Tibial nerve (tissue), 4 donors: ENCODE measurements at regions not wholly inside any gene's neighbourhood (a gene's known extent, or its start where the extent isn't known, plus 50 kb on each side); places are given as distances from the start of the nearest gene placed in this dataset.
"Not testable (repeated sequence)": the region's sequence is repeated elsewhere in the genome, so short reads cannot be mapped to it uniquely, and the experiment has no call there.

Experiments used
- DNase-seq, 2 donors: peaks; one replicate each; pipeline ENCODE4 v3.0.0-alpha.2; 2019; ENCODE audit warnings: low spot score in 2 of 2
- H3K27ac ChIP-seq, 4 donors: fragments of 200-600 bp; sonication (generic) in 3 of 4; one replicate each; pipeline ENCODE4 v1.5.1; 2017 to 2019; ENCODE audit warnings: mild to moderate bottlenecking in 1 of 4
- H3K27me3 ChIP-seq, 2 donors: fragments of 200-600 bp; sonication (generic) in 1 of 2; one replicate each; pipeline versions ENCODE4 v1.5.1 to v1.6.0; 2017 to 2019
- H3K36me3 ChIP-seq, 3 donors: fragments of 200-600 bp; sonication (generic); one replicate each; pipeline ENCODE4 v1.5.1; 2018 to 2019
- H3K4me1 ChIP-seq, 4 donors: fragments of 200-600 bp; sonication (generic) in 3 of 4; one replicate each; pipeline ENCODE4 v1.5.1; 2017 to 2019
- H3K4me3 ChIP-seq, 4 donors: fragments of 200-600 bp; sonication (generic) in 3 of 4; one replicate each; pipeline ENCODE4 v1.5.1; 2017 to 2019; ENCODE audit warnings: mild to moderate bottlenecking in 1 of 4, moderate library complexity in 1 of 4
- H3K9me3 ChIP-seq, 4 donors: fragments of 200-600 bp; sonication (generic) in 3 of 4; one replicate each; pipeline ENCODE4 v1.5.1; 2017 to 2019
- CTCF ChIP-seq, 5 experiments: fragments of 200-600 bp in 3 of 5; fragments of 450-650 bp in 2 of 5; sonication (generic) in 3 of 5; IDR thresholded peaks; one replicate each; pipeline ENCODE4 v1.5.1; 2016 to 2019; ENCODE audit warnings: antibody characterized with exemption in 5 of 5, mild to moderate bottlenecking in 3 of 5, moderate library complexity in 2 of 5
- EP300 ChIP-seq, 2 donors: sonication (generic); formaldehyde crosslinking; IDR thresholded peaks; one replicate each; pipeline ENCODE4 v1.6.1; 2017; ENCODE audit warnings: antibody characterized with exemption in 2 of 2, mild to moderate bottlenecking in 1 of 2
- POLR2A ChIP-seq, 2 donors: fragments of 450-650 bp; IDR thresholded peaks; one replicate each; pipeline ENCODE4 v1.6.1; 2017; ENCODE audit warnings: antibody characterized with exemption in 2 of 2, mild to moderate bottlenecking in 2 of 2, moderate library complexity in 2 of 2
- WGBS, 2 donors: methylation state at CpG; one replicate each; pipeline ENCODE4 v1.1.5; 2018; 5-methylcytosine and 5-hydroxymethylcytosine counted together

- no peak overlapping the region for H3K4me3 ChIP-seq
- no peak for DNase-seq
- WGBS, 2 donors, result 78 to 91% methylated on average over 4 of the region's 4 CpGs
- H3K9me3 ChIP-seq, result no peaks in the 10 kb centered on the region
- H3K4me1 ChIP-seq, result peaks cover 0 to 7% (median 0%) of the 10 kb centered on the region in 4 donors
- H3K27ac ChIP-seq, result no peak overlapping the region
- no peak for TF ChIP-seq CTCF (IDR thresholded peaks at IDR 0.05)
- no peak for TF ChIP-seq EP300 (IDR thresholded peaks at IDR 0.05)
- no peak for TF ChIP-seq POLR2A (IDR thresholded peaks at IDR 0.05)
- H3K27me3 ChIP-seq, result no peaks in the 10 kb centered on the region
- no peaks in the 10 kb centered on the region for H3K36me3 ChIP-seq
Measured at GRCh38 chr6:14888575-14889000, 357.3 kb upstream of the JARID2 start.

GRCh38 chr6:14889188-14889587 lies 356.7 kb upstream of the JARID2 start:
- peaks cover 0 to 1% (median 0%) of the 10 kb centered on the region in 4 donors for H3K4me1 ChIP-seq
- DNase-seq, result no peak
- no peaks in the 10 kb centered on the region for H3K27me3 ChIP-seq
- H3K27ac ChIP-seq, result no peak overlapping the region
- H3K36me3 ChIP-seq, result no peaks in the 10 kb centered on the region
- WGBS, 2 donors, result 54 to 62% methylated on average over 2 of the region's 2 CpGs
- no peak overlapping the region for H3K4me3 ChIP-seq
- TF ChIP-seq CTCF (IDR thresholded peaks at IDR 0.05), result no peak
- TF ChIP-seq EP300 (IDR thresholded peaks at IDR 0.05), result no peak
- TF ChIP-seq POLR2A (IDR thresholded peaks at IDR 0.05), result no peak
- H3K9me3 ChIP-seq, result no peaks in the 10 kb centered on the region

DNA sequence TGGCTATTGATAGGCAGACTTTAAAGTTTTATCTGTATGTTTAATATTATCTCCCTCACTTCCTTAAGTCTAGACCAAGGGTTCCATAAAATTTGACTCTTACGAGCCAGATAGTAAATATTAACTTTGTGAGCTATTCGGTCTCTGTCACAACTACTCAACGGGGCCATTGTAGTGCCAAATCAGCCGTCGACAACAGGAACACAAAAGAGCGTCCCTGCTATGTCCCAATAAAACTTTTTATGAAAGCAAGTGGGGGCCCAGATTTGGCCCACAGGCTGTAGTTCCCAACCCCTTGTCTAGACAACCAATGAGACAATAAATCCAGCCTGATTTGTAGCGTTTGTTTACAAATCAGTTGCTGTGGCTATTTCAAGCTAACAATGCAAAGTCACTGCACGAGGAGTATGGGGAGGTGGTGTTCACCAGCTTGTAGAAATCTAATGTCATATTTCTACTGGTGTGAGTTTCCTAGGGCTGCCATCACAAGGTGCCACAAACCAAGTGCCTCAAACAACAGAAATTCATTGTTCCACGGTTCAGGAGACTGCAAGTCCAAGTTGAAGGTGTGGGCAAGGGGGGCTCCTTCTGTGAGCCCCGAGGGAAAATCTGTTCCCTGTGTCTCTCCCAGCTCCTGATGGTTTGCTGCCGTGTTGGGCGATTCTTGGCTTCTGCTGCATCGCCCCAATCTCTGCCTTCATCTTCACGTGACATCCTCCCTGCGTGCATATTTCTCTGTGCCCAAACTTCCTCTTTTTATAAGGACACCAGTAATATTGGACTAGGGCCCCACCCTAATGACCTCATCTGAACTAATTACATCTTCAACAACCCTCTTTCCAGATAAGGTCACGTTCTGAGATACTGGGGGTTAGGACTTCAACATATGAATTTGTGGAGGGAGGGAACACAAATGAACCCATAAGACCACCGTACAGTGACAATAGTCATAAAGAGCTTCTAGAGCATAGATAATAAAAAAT lies 356.0 kb upstream of the JARID2 start:
- Histone ChIP-seq H3K36me3 (no peaks in the 10 kb centered on the region), H3K27me3 (no peaks in the 10 kb centered on the region), H3K4me3 (no peak overlapping the region), H3K9me3 (no peaks in the 10 kb centered on the region), H3K27ac (no peak overlapping the region), H3K4me1 (no peaks in the 10 kb centered on the region)
- TF ChIP-seq POLR2A (IDR thresholded peaks at IDR 0.05), result no peak
- no peak for TF ChIP-seq EP300 (IDR thresholded peaks at IDR 0.05)
- TF ChIP-seq CTCF (IDR thresholded peaks at IDR 0.05), result no peak
- WGBS, 2 donors, result 75 to 79% methylated on average over 17 of the region's 17 CpGs
- no peak for DNase-seq

DNA sequence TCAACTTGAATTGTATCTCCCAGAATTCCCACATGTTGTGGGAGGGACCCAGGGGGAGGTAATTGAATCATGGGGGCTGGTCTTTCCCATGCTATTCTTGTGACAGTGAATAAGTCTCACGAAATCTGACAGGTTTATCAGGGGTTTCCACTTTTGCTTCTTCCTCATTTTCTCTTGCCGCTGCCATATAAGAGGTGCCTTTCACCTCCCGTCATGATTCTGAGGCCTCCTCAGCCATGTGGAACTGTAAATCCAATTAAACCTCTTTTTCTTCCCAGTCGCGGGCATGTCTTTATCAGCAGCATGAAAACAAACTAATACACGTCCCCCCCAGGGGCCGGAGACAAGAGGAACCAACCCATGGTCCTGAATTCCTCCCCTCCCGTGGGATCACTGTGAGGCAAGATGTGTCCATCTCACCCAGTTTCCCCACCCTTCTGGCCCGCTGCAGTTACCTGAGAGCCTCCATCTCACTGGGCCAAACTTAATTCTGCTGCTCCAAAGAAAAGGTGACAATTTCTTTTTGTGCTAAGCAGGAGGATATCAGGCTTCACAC lies 354.0 kb upstream of the JARID2 start:
- not testable (repeated sequence) for H3K9me3 ChIP-seq
- 90 to 92% methylated on average over 9 of the region's 9 CpGs for WGBS, 2 donors

GRCh38 chr6:14894105-14894504 lies 351.8 kb upstream of the JARID2 start:
- 97 to 100% methylated on average over 2 of the region's 2 CpGs for WGBS, 2 donors
- Histone ChIP-seq H3K9me3 (no peaks in the 10 kb centered on the region), H3K36me3 (no peaks in the 10 kb centered on the region), H3K27me3 (no peaks in the 10 kb centered on the region), H3K27ac (no peak overlapping the region), H3K4me3 (no peak overlapping the region), H3K4me1 (no peaks in the 10 kb centered on the region)
- TF ChIP-seq POLR2A (IDR thresholded peaks at IDR 0.05), result no peak
- TF ChIP-seq EP300 (IDR thresholded peaks at IDR 0.05), result no peak
- no peak for TF ChIP-seq CTCF (IDR thresholded peaks at IDR 0.05)
- no peak for DNase-seq

More for the DNA sequence above, 354.0 kb upstream of the JARID2 start:
- H3K27me3 ChIP-seq, H3K27ac ChIP-seq, H3K4me1 ChIP-seq, H3K36me3 ChIP-seq, H3K4me3 ChIP-seq, DNase-seq: not testable (repeated sequence)
